SH-SY5Y (cell line): ENCODE measurements at regions not wholly inside any gene's neighbourhood (a gene's known extent, or its start where the extent isn't known, plus 50 kb on each side); places are given as distances from the start of the nearest gene placed in this dataset.

ENCODE experiments used
- GATA2 ChIP-seq: IDR thresholded peaks from 2 replicates; pipeline ENCODE4 v1.6.1; 2011; ENCODE audit warnings: mild to moderate bottlenecking, low read depth, low read length
- GATA3 ChIP-seq: IDR thresholded peaks from 2 replicates; pipeline ENCODE4 v1.6.1; 2011; ENCODE audit warnings: low read depth, mild to moderate bottlenecking, low read length, moderate library complexity

- TF ChIP-seq GATA2 (no peak), GATA3 (no peak)
Measured at GRCh38 chr11:116085031-116085635, 580.9 kb upstream of the CADM1 start.
